GM12873 (cell line): ENCODE measurements at regions not wholly inside any gene's neighbourhood (a gene's known extent, or its start where the extent isn't known, plus 50 kb on each side); places are given as distances from the start of the nearest gene placed in this dataset.

ENCODE experiments used
- CTCF ChIP-seq: IDR thresholded peaks from 2 replicates; pipeline ENCODE4 v1.5.1; 2012; ENCODE audit warnings: low read depth, mild to moderate bottlenecking, moderate library complexity, low read length, control low read depth; ENCODE audit not compliant: insufficient read depth; ENCODE audit errors: missing control alignments

- no peak for TF ChIP-seq CTCF
Observed at GRCh38 chr13:72368031-72368430, 359.4 kb downstream of the MZT1 start.

- no peak for TF ChIP-seq CTCF
Observed at GRCh38 chr13:72346716-72347115, 380.7 kb downstream of the MZT1 start.

GRCh38 chr13:72342364-72342763, 385.1 kb downstream of the MZT1 start:
- TF ChIP-seq CTCF = no peak

- TF ChIP-seq CTCF = no peak
Observed at GRCh38 chr13:72341904-72342303, 385.5 kb downstream of the MZT1 start.

- no peak for TF ChIP-seq CTCF
Observed at GRCh38 chr13:72317346-72318109, 409.9 kb downstream of the MZT1 start.

GRCh38 chr13:72316716-72317115, 410.7 kb downstream of the MZT1 start:
- no peak for TF ChIP-seq CTCF

- TF ChIP-seq CTCF = no peak
Observed at GRCh38 chr13:72315312-72315711, 412.1 kb downstream of the MZT1 start.

GRCh38 chr13:72314210-72314609, 413.2 kb downstream of the MZT1 start:
- no peak for TF ChIP-seq CTCF
